Heart left ventricle (tissue), 13 donors: ENCODE measurements at regions not wholly inside any gene's neighbourhood (a gene's known extent, or its start where the extent isn't known, plus 50 kb on each side); places are given as distances from the start of the nearest gene placed in this dataset.
"Not testable (repeated sequence)": the region's sequence is repeated elsewhere in the genome, so short reads cannot be mapped to it uniquely, and the experiment has no call there.

Experiments
- CTCF ChIP-seq, 12 donors: fragments of 200-600 bp; sonication (generic) in 4 of 12; IDR thresholded peaks; one replicate each; pipeline versions ENCODE4 v1.5.0 to v1.8.0; 2018 to 2022; ENCODE audit warnings: antibody characterized with exemption in 12 of 12, mild to moderate bottlenecking in 5 of 12
- POLR2A ChIP-seq, 2 donors: fragments of 450-650 bp; IDR thresholded peaks; one replicate each; pipeline ENCODE4 v1.6.1; 2017; ENCODE audit warnings: antibody characterized with exemption in 2 of 2, mild to moderate bottlenecking in 2 of 2, moderate library complexity in 2 of 2
- donor health status: ischemic (EF 13 %, LVEDD 7.1; RV severe dilation, severe dysfunction).
- donor health status: DM: no; HTN: yes; CAD: no.
- donor health status: DM: no; HTN: no; CAD: no.
- donor health status: ischemic (EF 25% LVEDD 6.9; RV normal size, moderate dysfunction).
- donor health status: ischemic (EF 25% LVEDD 5.7; RV mildly dilated, moderate dysfunction).
- donor health status: ischemic (EF 35%, LVEDD 5.7; RV mildly dilated, moderate dysfunction).
- donor health status: nonischemic (EF 11% LVEDD 7.7; RV severe dilation, severe dysfunction).
- donor health status: DM: yes; HTN: yes; CAD: no.
- donor health status: PGD.
- donor health status: ischemic (EF 29% LVEDD 5.4; RV normal size, mild dysfunction).
- donor health status: nonischemic (EF 23%, LVEDD 6.1; RV moderate dilation, normal function).

- TF ChIP-seq POLR2A, CTCF (IDR thresholded peaks at IDR 0.05): not testable (repeated sequence)
These were observed 78.5 kb upstream of the AMZ2 start for GRCh38 chr17:68169165-68169821.
